Tibial nerve (tissue), 3 donors: ENCODE measurements at regions not wholly inside any gene's neighbourhood (a gene's known extent, or its start where the extent isn't known, plus 50 kb on each side); places are given as distances from the start of the nearest gene placed in this dataset.

Experiments used
- CTCF ChIP-seq, 5 experiments: fragments of 200-600 bp in 3 of 5; fragments of 450-650 bp in 2 of 5; sonication (generic) in 3 of 5; IDR thresholded peaks; one replicate each; pipeline ENCODE4 v1.5.1; 2016 to 2019; ENCODE audit warnings: antibody characterized with exemption in 5 of 5, mild to moderate bottlenecking in 3 of 5, moderate library complexity in 2 of 5
- POLR2A ChIP-seq, 2 donors: fragments of 450-650 bp; IDR thresholded peaks; one replicate each; pipeline ENCODE4 v1.6.1; 2017; ENCODE audit warnings: antibody characterized with exemption in 2 of 2, mild to moderate bottlenecking in 2 of 2, moderate library complexity in 2 of 2

- TF ChIP-seq CTCF (IDR thresholded peaks at IDR 0.05): no peak
- no peak for TF ChIP-seq POLR2A (IDR thresholded peaks at IDR 0.05)
Observed at GRCh38 chr4:128703948-128704347, 105.6 kb upstream of the JADE1 start.
